ENCODE measurements at regions not wholly inside any gene's neighbourhood (a gene's known extent, or its start where the extent isn't known, plus 50 kb on each side); places are given as distances from the start of the nearest gene placed in this dataset.

GRCh38 chr6:47162793-47163192, 120.7 kb upstream of the ADGRF1 start:
- Histone ChIP-seq H3K27ac (no peak overlapping the region), H3K36me3 (no peaks in the 10 kb centered on the region), H3K4me3 (no peak overlapping the region), H3K9me3 (ENCODE audit: low read depth) (no peaks in the 10 kb centered on the region), H3K4me1 (ENCODE audit: low read depth) (no peaks in the 10 kb centered on the region), H3K27me3 (no peaks in the 10 kb centered on the region)
- no peak for DNase-seq (ENCODE audit: low read depth in 1 of 2, low spot score in 1 of 2)
- TF ChIP-seq CTCF (IDR thresholded peaks at IDR 0.05; ENCODE audit: low read depth, low read length), result no peak

GRCh38 chr6:47162231-47162630, 120.1 kb upstream of the ADGRF1 start:
- no peaks in the 10 kb centered on the region for H3K36me3 ChIP-seq
- no peak for TF ChIP-seq CTCF (IDR thresholded peaks at IDR 0.05; ENCODE audit: low read depth, low read length)
- no peaks in the 10 kb centered on the region for H3K27me3 ChIP-seq
- no peaks in the 10 kb centered on the region for H3K4me1 ChIP-seq (ENCODE audit: low read depth)
- no peak overlapping the region for H3K27ac ChIP-seq
- H3K9me3 ChIP-seq (ENCODE audit: low read depth), result no peaks in the 10 kb centered on the region
- DNase-seq (ENCODE audit: low read depth in 1 of 2, low spot score in 1 of 2), result no peak
- H3K4me3 ChIP-seq, result no peak overlapping the region

- Histone ChIP-seq H3K27ac (no peak overlapping the region), H3K36me3 (no peaks in the 10 kb centered on the region), H3K4me1 (ENCODE audit: low read depth) (no peaks in the 10 kb centered on the region), H3K9me3 (ENCODE audit: low read depth) (no peaks in the 10 kb centered on the region), H3K27me3 (no peaks in the 10 kb centered on the region), H3K4me3 (no peak overlapping the region)
- no peak for TF ChIP-seq CTCF (IDR thresholded peaks at IDR 0.05; ENCODE audit: low read depth, low read length)
- peak in 1 of 2 donors; percentile 57 for DNase-seq (ENCODE audit: low read depth in 1 of 2, low spot score in 1 of 2)
Measured at GRCh38 chr6:47161176-47161687, 119.1 kb upstream of the ADGRF1 start.

GRCh38 chr6:47160702-47161101, 118.6 kb upstream of the ADGRF1 start:
- no peak overlapping the region for H3K27ac ChIP-seq
- no peak overlapping the region for H3K4me3 ChIP-seq
- no peak for DNase-seq (ENCODE audit: low read depth in 1 of 2, low spot score in 1 of 2)
- no peak for TF ChIP-seq CTCF (IDR thresholded peaks at IDR 0.05; ENCODE audit: low read depth, low read length)
- no peaks in the 10 kb centered on the region for H3K27me3 ChIP-seq
- no peaks in the 10 kb centered on the region for H3K4me1 ChIP-seq (ENCODE audit: low read depth)
- H3K36me3 ChIP-seq, result no peaks in the 10 kb centered on the region
- no peaks in the 10 kb centered on the region for H3K9me3 ChIP-seq (ENCODE audit: low read depth)

- no peaks in the 10 kb centered on the region for H3K9me3 ChIP-seq (ENCODE audit: low read depth)
- no peaks in the 10 kb centered on the region for H3K4me1 ChIP-seq (ENCODE audit: low read depth)
- no peak for TF ChIP-seq CTCF (IDR thresholded peaks at IDR 0.05; ENCODE audit: low read depth, low read length)
- no peaks in the 10 kb centered on the region for H3K36me3 ChIP-seq
- no peaks in the 10 kb centered on the region for H3K27me3 ChIP-seq
- H3K27ac ChIP-seq, result no peak overlapping the region
- no peak overlapping the region for H3K4me3 ChIP-seq
- no peak for DNase-seq (ENCODE audit: low read depth in 1 of 2, low spot score in 1 of 2)
Measured at GRCh38 chr6:47159763-47160162, 117.6 kb upstream of the ADGRF1 start.

All from cardiac muscle cell (in vitro differentiated cells and primary cell).